WTC11 (cell line): ENCODE measurements at regions not wholly inside any gene's neighbourhood (a gene's known extent, or its start where the extent isn't known, plus 50 kb on each side); places are given as distances from the start of the nearest gene placed in this dataset.

Experiments
- CREM ChIP-seq: sonication (generic); formaldehyde crosslinking; IDR thresholded peaks from 2 replicates; pipeline ENCODE4 v1.8.1; 2022; ENCODE audit warnings: mild to moderate bottlenecking, missing genetic modification reagents, moderate library complexity
- CTCF ChIP-seq: fragments of 200-600 bp; IDR thresholded peaks from 2 replicates; pipeline ENCODE4 v1.8.0; 2022; ENCODE audit warnings: antibody characterized with exemption
- EMX1 ChIP-seq: fragments of 250-450 bp; sonication (Bioruptor Pico); IDR thresholded peaks from 2 replicates; pipeline ENCODE4 v1.8.0; 2021; ENCODE audit warnings: mild to moderate bottlenecking
- ERG ChIP-seq: fragments of 250-450 bp; sonication (Bioruptor Pico); IDR thresholded peaks from 2 replicates; pipeline ENCODE4 v1.8.0; 2021; ENCODE audit warnings: mild to moderate bottlenecking
- FOXJ3 ChIP-seq: sonication (generic); formaldehyde crosslinking; IDR thresholded peaks from 2 replicates; pipeline ENCODE4 v1.9.0; 2021; ENCODE audit warnings: missing genetic modification reagents, mild to moderate bottlenecking, borderline replicate concordance
- NR3C1 ChIP-seq: sonication (generic); formaldehyde crosslinking; conservative IDR thresholded peaks from 2 replicates; pipeline ENCODE4 v1.8.1; 2023; ENCODE audit warnings: low read depth, mild to moderate bottlenecking, missing genetic modification reagents
- OVOL2 ChIP-seq: fragments of 250-450 bp; sonication (Bioruptor Pico); IDR thresholded peaks from 2 replicates; pipeline ENCODE4 v1.9.0; 2021; ENCODE audit warnings: mild to moderate bottlenecking, borderline replicate concordance
- USF1 ChIP-seq: sonication (generic); formaldehyde crosslinking; IDR thresholded peaks from 2 replicates; pipeline ENCODE4 v1.8.0; 2022; ENCODE audit warnings: mild to moderate bottlenecking, missing genetic modification reagents
- ZNF512 ChIP-seq: sonication (generic); formaldehyde crosslinking; IDR thresholded peaks from 2 replicates; pipeline ENCODE4 v1.8.1; 2022; ENCODE audit warnings: missing genetic modification reagents, borderline replicate concordance
- TF ChIP-seq, protein P1 (sequence below): sonication (generic); formaldehyde crosslinking; IDR thresholded peaks from 2 replicates; pipeline ENCODE4 v1.8.0; 2022; ENCODE audit warnings: mild to moderate bottlenecking, missing genetic modification reagents

DNA sequence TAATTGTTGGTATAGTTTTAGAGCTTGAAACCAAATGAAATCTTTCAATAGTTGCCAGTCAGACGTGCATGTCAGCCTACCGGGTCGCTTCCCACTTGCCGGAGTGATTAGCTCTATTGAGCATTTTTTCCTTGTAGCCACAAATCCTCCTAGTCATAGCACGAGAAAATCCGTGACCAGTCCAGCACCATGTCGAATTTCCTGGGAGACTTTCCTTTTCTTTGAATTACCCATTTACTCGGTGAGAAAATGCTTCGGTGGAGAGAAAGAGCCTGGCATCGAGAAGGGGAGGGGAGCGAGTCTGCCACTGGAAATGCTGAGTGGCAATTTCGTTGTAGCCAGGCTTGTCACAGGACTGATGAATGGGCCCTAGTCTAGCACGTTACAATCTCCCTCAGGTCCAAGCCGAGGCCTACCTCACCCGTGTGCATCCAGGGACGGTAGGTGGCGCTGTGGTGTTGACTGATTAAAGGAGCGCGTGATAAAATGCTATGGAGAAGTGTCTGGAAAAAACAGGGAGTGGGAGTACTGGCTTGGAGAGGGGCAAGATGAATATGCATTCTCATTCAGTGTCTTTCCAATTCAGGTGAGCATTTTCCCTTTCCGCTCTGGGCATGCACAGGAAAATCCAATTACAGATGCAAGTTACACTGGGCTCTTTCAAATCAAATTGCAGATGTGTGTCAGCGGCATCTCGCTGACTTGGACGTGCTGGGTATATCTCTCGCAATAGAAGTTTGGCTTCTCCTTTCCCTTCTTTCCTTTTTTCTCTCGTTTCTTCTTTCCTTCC, 238.8 kb downstream of the EDEM1 start:
- TF ChIP-seq, protein P1, sequence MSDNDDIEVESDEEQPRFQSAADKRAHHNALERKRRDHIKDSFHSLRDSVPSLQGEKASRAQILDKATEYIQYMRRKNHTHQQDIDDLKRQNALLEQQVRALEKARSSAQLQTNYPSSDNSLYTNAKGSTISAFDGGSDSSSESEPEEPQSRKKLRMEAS (CRISPR knock-in tag) = no peak
- no peak for TF ChIP-seq OVOL2 (CRISPR knock-in tag)
- TF ChIP-seq CTCF = peak; percentile 79
- no peak for TF ChIP-seq ERG
- no peak for TF ChIP-seq NR3C1
- TF ChIP-seq EMX1 = no peak
- no peak for TF ChIP-seq ZNF512
- no peak for TF ChIP-seq FOXJ3
- TF ChIP-seq USF1 (CRISPR knock-in tag) = no peak
- no peak for TF ChIP-seq CREM (CRISPR knock-in tag)
